Naive thymus-derived CD4-positive, alpha-beta T cell (primary cell): ENCODE measurements at regions not wholly inside any gene's neighbourhood (a gene's known extent, or its start where the extent isn't known, plus 50 kb on each side); places are given as distances from the start of the nearest gene placed in this dataset.

ENCODE experiments used
- ATAC-seq: fragments of 150-1000 bp; cut with Tn5 transposase; 2 replicates; pipeline ENCODE4 v1.10.0; 2021; ENCODE audit warnings: mild to moderate bottlenecking, moderate library complexity
- CTCF ChIA-PET: fragments of 350-600 bp; sonication (Branson Sonifier 250); formaldehyde crosslinking; loops from one replicate; lab custom pipeline; 2021; ENCODE audit warnings: antibody characterized with exemption; lab: Charles Lee
- POLR2A ChIA-PET: fragments of 350-600 bp; sonication (Branson Sonifier 250); formaldehyde crosslinking; loops from one replicate; lab custom pipeline; 2021; ENCODE audit warnings: antibody characterized with exemption, inconsistent platforms; lab: Charles Lee
- DNase-seq, 9 donors: peaks; one replicate each; pipeline versions ENCODE4 v3.0.0 to v3.0.0-alpha.2; 2020 to 2022; ENCODE audit warnings: mixed read lengths in 1 of 9
- H3K27ac ChIP-seq: one replicate; pipeline ENCODE4 v1.7.0; 2013; ENCODE audit warnings: mild to moderate bottlenecking, low read depth, low read length, moderate library complexity
- H3K27me3 ChIP-seq, 2 donors: one replicate each; pipeline ENCODE4 v1.7.0; 2013; ENCODE audit warnings: low read length in 2 of 2, mild to moderate bottlenecking in 2 of 2, moderate library complexity in 2 of 2; ENCODE audit not compliant: control insufficient read depth in 2 of 2, insufficient read depth in 2 of 2
- H3K36me3 ChIP-seq, 3 experiments: 1 replicate in 2 of 3; 2 replicates in 1 of 3; pipeline ENCODE4 v1.7.0; 2013; ENCODE audit warnings: low read length in 3 of 3, mild to moderate bottlenecking in 3 of 3, moderate library complexity in 1 of 3; ENCODE audit not compliant: insufficient read depth in 3 of 3, control insufficient read depth in 2 of 3
- H3K4me1 ChIP-seq, 2 donors: one replicate each; pipeline ENCODE4 v1.7.0; 2013; ENCODE audit warnings: low read length in 2 of 2, mild to moderate bottlenecking in 2 of 2, moderate library complexity in 1 of 2; ENCODE audit not compliant: control insufficient read depth in 2 of 2, insufficient read depth in 2 of 2
- H3K4me3 ChIP-seq: 2 replicates; pipeline ENCODE4 v1.7.0; 2013; ENCODE audit warnings: mild to moderate bottlenecking, low read length
- H3K9me3 ChIP-seq, 3 experiments: 1 replicate in 2 of 3; 2 replicates in 1 of 3; pipeline ENCODE4 v1.7.0; 2013; ENCODE audit warnings: low read length in 3 of 3; ENCODE audit not compliant: control insufficient read depth in 2 of 3
- H3K27ac Mint-ChIP-seq, 9 donors: one replicate each; pipeline ENCODE4 v1.8.0; 2020 to 2022; ENCODE audit warnings: mixed read lengths in 9 of 9, mild to moderate bottlenecking in 8 of 9, moderate library complexity in 5 of 9, inconsistent platforms in 2 of 9
- H3K27me3 Mint-ChIP-seq, 5 donors: one replicate each; pipeline ENCODE4 v1.8.0; 2021 to 2022; ENCODE audit warnings: mixed read lengths in 5 of 5, mild to moderate bottlenecking in 1 of 5
- H3K36me3 Mint-ChIP-seq, 5 donors: one replicate each; pipeline ENCODE4 v1.8.0; 2020 to 2022; ENCODE audit warnings: mixed read lengths in 5 of 5, mild to moderate bottlenecking in 3 of 5, inconsistent platforms in 1 of 5
- H3K4me1 Mint-ChIP-seq, 7 donors: one replicate each; pipeline ENCODE4 v1.8.0; 2020 to 2022; ENCODE audit warnings: mixed read lengths in 7 of 7, mild to moderate bottlenecking in 3 of 7, inconsistent platforms in 1 of 7
- H3K4me3 Mint-ChIP-seq, 10 donors: one replicate each; pipeline ENCODE4 v1.8.0; 2020 to 2022; ENCODE audit warnings: mild to moderate bottlenecking in 10 of 10, mixed read lengths in 10 of 10, moderate library complexity in 6 of 10, inconsistent platforms in 2 of 10
- H3K9me3 Mint-ChIP-seq, 11 donors: one replicate each; pipeline ENCODE4 v1.8.0; 2020 to 2022; ENCODE audit warnings: mixed read lengths in 11 of 11, mild to moderate bottlenecking in 4 of 11, inconsistent platforms in 1 of 11, moderate library complexity in 1 of 11
- intact Hi-C, 2 donors: fragments of 100-400 bp; cut with micrococcal nuclease; formaldehyde crosslinking; loops; one replicate each; pipeline ENCODE4 v1.15.1; 2023

DNA sequence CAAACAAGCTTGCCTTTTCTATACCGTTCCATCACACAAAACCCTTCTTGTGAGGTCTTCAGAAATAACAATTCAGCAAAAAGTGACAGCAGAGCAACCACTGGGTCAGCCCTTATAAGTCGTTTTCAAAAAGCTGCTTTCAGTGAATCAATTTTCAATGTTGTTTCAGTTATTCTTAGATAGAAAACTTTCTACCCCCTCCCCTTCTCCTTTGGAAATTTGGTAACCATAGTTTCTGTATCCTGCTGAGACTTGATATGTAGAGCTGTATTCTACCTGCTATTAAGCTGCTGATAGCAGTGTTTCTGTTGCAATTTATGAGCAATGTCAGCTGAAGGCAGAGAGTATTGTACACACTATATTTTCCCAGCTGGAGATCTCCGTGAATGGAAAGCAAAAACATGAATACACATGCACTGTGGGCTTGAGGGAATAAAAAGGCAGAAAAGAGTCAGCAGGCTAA, 75.7 kb downstream of the ZNF608 start:
- no peaks in the 10 kb centered on the region for H3K36me3 Mint-ChIP-seq
- CTCF ChIA-PET, result no interaction called here
- H3K27ac ChIP-seq, result no peak overlapping the region

GRCh38 chr5:124669956-124670721, 76.3 kb downstream of the ZNF608 start:
- no peak overlapping the region for H3K4me3 Mint-ChIP-seq
- Histone ChIP-seq H3K36me3 (no peaks in the 10 kb centered on the region), H3K9me3 (no peaks in the 10 kb centered on the region), H3K27me3 (no peaks in the 10 kb centered on the region), H3K4me1 (no peaks in the 10 kb centered on the region), H3K4me3 (no peak overlapping the region), H3K27ac (no peak overlapping the region)
- intact Hi-C loops, result no loop called here
- H3K36me3 Mint-ChIP-seq, result no peaks in the 10 kb centered on the region
- H3K4me1 Mint-ChIP-seq, result no peaks in the 10 kb centered on the region
- ChIA-PET POLR2A (no interaction called here), CTCF (no interaction called here)
- H3K27ac Mint-ChIP-seq, result no peak overlapping the region
- peaks cover 0 to 15% (median 0%) of the 10 kb centered on the region in 5 donors for H3K27me3 Mint-ChIP-seq
- H3K9me3 Mint-ChIP-seq, result peaks cover 0 to 1% (median 0%) of the 10 kb centered on the region in 11 donors
- DNase-seq (no peak), ATAC-seq (no peak)

More for the DNA sequence above, 75.7 kb downstream of the ZNF608 start:
- intact Hi-C loops, result no loop called here
- H3K4me3 Mint-ChIP-seq, result no peak overlapping the region
- ATAC-seq, result no peak
- Histone ChIP-seq H3K36me3 (no peaks in the 10 kb centered on the region), H3K4me1 (no peaks in the 10 kb centered on the region), H3K9me3 (no peaks in the 10 kb centered on the region), H3K27me3 (no peaks in the 10 kb centered on the region), H3K4me3 (no peak overlapping the region)
- no peaks in the 10 kb centered on the region for H3K4me1 Mint-ChIP-seq
- no peak overlapping the region for H3K27ac Mint-ChIP-seq
- H3K9me3 Mint-ChIP-seq, result peaks cover 0 to 1% (median 0%) of the 10 kb centered on the region in 11 donors
- peaks cover 0 to 15% (median 4%) of the 10 kb centered on the region in 5 donors for H3K27me3 Mint-ChIP-seq
- DNase-seq, result no peak
- POLR2A ChIA-PET, result no interaction called here

- Mint-ChIP-seq H3K36me3 (no peaks in the 10 kb centered on the region), H3K27me3 (peaks cover 0 to 15% (median 0%) of the 10 kb centered on the region in 5 donors), H3K4me1 (no peaks in the 10 kb centered on the region), H3K4me3 (no peak overlapping the region), H3K9me3 (peaks cover 0 to 1% (median 0%) of the 10 kb centered on the region in 11 donors), H3K27ac (no peak overlapping the region)
- intact Hi-C loops, result no loop called here
- no peaks in the 10 kb centered on the region for H3K36me3 ChIP-seq
- H3K27me3 ChIP-seq, result no peaks in the 10 kb centered on the region
- ChIA-PET CTCF (no interaction called here), POLR2A (no interaction called here)
- ATAC-seq, result no peak
- no peak overlapping the region for H3K4me3 ChIP-seq
- H3K4me1 ChIP-seq, result no peaks in the 10 kb centered on the region
- no peaks in the 10 kb centered on the region for H3K9me3 ChIP-seq
- no peak overlapping the region for H3K27ac ChIP-seq
- DNase-seq, result no peak
Measured at GRCh38 chr5:124669300-124669648, 77.2 kb downstream of the ZNF608 start.

GRCh38 chr5:124668353-124669299, 77.8 kb downstream of the ZNF608 start:
- no peak overlapping the region for H3K27ac ChIP-seq
- ChIA-PET CTCF (no interaction called here), POLR2A (no interaction called here)
- Mint-ChIP-seq H3K27me3 (peaks cover 0 to 15% (median 0%) of the 10 kb centered on the region in 5 donors), H3K36me3 (no peaks in the 10 kb centered on the region), H3K27ac (no peak overlapping the region), H3K9me3 (peaks cover 0 to 1% (median 0%) of the 10 kb centered on the region in 11 donors), H3K4me1 (no peaks in the 10 kb centered on the region), H3K4me3 (no peak overlapping the region)
- no peaks in the 10 kb centered on the region for H3K4me1 ChIP-seq
- intact Hi-C loops, result no loop called here
- H3K27me3 ChIP-seq, result no peaks in the 10 kb centered on the region
- ATAC-seq (no peak), DNase-seq (no peak)
- H3K4me3 ChIP-seq, result no peak overlapping the region
- no peaks in the 10 kb centered on the region for H3K36me3 ChIP-seq
- H3K9me3 ChIP-seq, result no peaks in the 10 kb centered on the region

- Mint-ChIP-seq H3K4me3 (no peak overlapping the region), H3K36me3 (no peaks in the 10 kb centered on the region), H3K27ac (no peak overlapping the region), H3K27me3 (peaks cover 5 to 25% (median 10%) of the 10 kb centered on the region in 5 donors), H3K4me1 (no peaks in the 10 kb centered on the region), H3K9me3 (peaks cover 0 to 1% (median 0%) of the 10 kb centered on the region in 11 donors)
- DNase-seq (no peak), ATAC-seq (no peak)
- Histone ChIP-seq H3K36me3 (no peaks in the 10 kb centered on the region), H3K4me1 (no peaks in the 10 kb centered on the region), H3K27me3 (no peaks in the 10 kb centered on the region), H3K4me3 (no peak overlapping the region), H3K27ac (no peak overlapping the region), H3K9me3 (no peaks in the 10 kb centered on the region)
- CTCF ChIA-PET, result no interaction called here
- intact Hi-C loops, result no loop called here
- POLR2A ChIA-PET, result no interaction called here
Measured at GRCh38 chr5:124665625-124666024, 80.8 kb downstream of the ZNF608 start.

DNA sequence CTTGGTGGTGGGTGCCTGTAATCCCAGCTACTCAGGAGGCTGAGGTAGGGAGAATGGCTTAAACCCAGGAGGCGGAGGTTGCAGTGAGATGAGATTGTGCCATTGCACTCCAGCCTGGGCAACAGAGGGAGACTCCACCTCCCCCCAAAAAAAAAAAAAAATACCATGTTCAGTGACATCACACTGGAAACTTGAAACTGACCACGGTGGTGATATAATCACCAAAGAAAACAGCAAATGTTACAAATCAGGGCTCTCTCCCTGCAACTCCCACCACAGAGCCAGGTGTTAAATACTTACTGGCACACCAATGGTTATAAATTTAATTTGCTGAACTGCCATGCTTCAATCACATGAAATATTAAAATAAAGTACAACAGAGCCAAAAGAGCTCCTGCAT, 81.4 kb downstream of the ZNF608 start:
- intact Hi-C loops, result no loop called here
- DNase-seq, result no peak
- no peak overlapping the region for H3K27ac ChIP-seq
- Mint-ChIP-seq H3K4me1 (no peaks in the 10 kb centered on the region), H3K27me3 (peaks cover 9 to 31% (median 12%) of the 10 kb centered on the region in 5 donors), H3K27ac (no peak overlapping the region), H3K9me3 (peaks cover 0 to 1% (median 0%) of the 10 kb centered on the region in 11 donors), H3K36me3 (no peaks in the 10 kb centered on the region), H3K4me3 (no peak overlapping the region)
- H3K4me1 ChIP-seq, result no peaks in the 10 kb centered on the region
- POLR2A ChIA-PET, result no interaction called here
- ATAC-seq, result no peak
- H3K36me3 ChIP-seq, result no peaks in the 10 kb centered on the region
- H3K4me3 ChIP-seq, result no peak overlapping the region
- H3K9me3 ChIP-seq, result no peaks in the 10 kb centered on the region
- no peaks in the 10 kb centered on the region for H3K27me3 ChIP-seq
- CTCF ChIA-PET, result no interaction called here
